Neural crest cell (in vitro differentiated cells): ENCODE measurements at regions not wholly inside any gene's neighbourhood (a gene's known extent, or its start where the extent isn't known, plus 50 kb on each side); places are given as distances from the start of the nearest gene placed in this dataset.

Source experiments
- DNase-seq: peaks from one replicate; pipeline ENCODE4 v3.0.0; 2021; ENCODE audit warnings: low read depth, mixed read lengths, low spot score
- H3K27ac Mint-ChIP-seq: one replicate; pipeline ENCODE4 v1.8.0; 2021; ENCODE audit warnings: mild to moderate bottlenecking, mixed read lengths; ENCODE audit not compliant: unreplicated experiment
- H3K27me3 Mint-ChIP-seq: 2 replicates; pipeline ENCODE4 v1.8.0; 2021; ENCODE audit warnings: low read depth, mild to moderate bottlenecking, mixed read lengths
- H3K36me3 Mint-ChIP-seq: 2 replicates; pipeline ENCODE4 v1.8.0; 2021; ENCODE audit warnings: low read depth, mild to moderate bottlenecking, mixed read lengths
- H3K4me1 Mint-ChIP-seq: 2 replicates; pipeline ENCODE4 v1.8.0; 2021; ENCODE audit warnings: mixed read lengths
- H3K4me3 Mint-ChIP-seq: one replicate; pipeline ENCODE4 v1.8.0; 2021; ENCODE audit warnings: mild to moderate bottlenecking, mixed read lengths
- H3K9me3 Mint-ChIP-seq: 2 replicates; pipeline ENCODE4 v1.8.0; 2021; ENCODE audit warnings: mixed read lengths
- CTCF ChIP-seq: fragments of 200-600 bp; sonication (generic); conservative IDR thresholded peaks from 2 replicates; pipeline ENCODE4 v1.5.0; 2021; ENCODE audit warnings: antibody characterized with exemption, mild to moderate bottlenecking

GRCh38 chr3:42032693-42033349, 58.3 kb upstream of the TRAK1 start:
- peak overlapping the region; percentile 89 for H3K27ac Mint-ChIP-seq
- no peaks in the 10 kb centered on the region for H3K27me3 Mint-ChIP-seq
- peak overlapping the region; percentile 54 for H3K4me3 Mint-ChIP-seq
- H3K36me3 Mint-ChIP-seq: peaks cover 18% of the 10 kb centered on the region
- H3K4me1 Mint-ChIP-seq: peaks cover 80% of the 10 kb centered on the region
- no peak for DNase-seq
- TF ChIP-seq CTCF: no peak
- H3K9me3 Mint-ChIP-seq: peaks cover 4% of the 10 kb centered on the region

DNA sequence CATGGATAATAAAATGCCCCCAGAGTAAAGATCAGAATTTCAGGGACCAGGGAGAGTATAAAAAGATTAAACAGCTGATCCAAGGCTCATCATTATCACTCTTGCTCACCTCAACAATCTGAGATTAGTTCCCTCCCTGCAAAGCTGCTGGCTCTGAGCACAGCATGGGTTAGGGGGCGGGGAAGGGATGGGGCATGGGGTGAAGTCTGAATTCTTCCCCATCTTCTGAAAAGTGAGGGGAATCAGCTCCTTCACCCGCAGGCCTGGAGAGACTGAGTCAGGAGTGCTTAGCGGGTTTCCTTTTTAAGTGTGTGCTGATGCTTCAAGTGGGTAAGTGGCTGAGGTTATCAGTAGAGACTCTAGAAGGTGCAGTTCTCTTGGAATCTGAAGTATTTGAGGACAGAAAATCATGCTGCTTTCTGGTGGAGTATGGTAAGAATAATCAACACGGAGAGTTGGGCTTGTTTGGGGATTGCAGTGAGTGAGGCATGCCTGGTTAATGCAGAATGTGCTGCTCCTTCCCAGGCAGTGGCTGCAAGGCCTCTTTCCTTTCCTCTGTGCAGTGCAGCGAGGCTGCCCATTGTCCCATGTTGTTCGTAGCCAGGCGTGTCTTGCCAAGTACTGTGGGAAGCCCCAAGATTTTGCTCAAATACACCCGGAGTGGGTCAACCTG, 59.2 kb upstream of the TRAK1 start:
- Mint-ChIP-seq H3K4me1 (peaks cover 72% of the 10 kb centered on the region), H3K27me3 (no peaks in the 10 kb centered on the region), H3K27ac (peak overlapping the region; percentile 87), H3K9me3 (peaks cover 4% of the 10 kb centered on the region), H3K36me3 (peaks cover 18% of the 10 kb centered on the region), H3K4me3 (peak overlapping the region; percentile 65)
- TF ChIP-seq CTCF: no peak
- DNase-seq: no peak

DNA sequence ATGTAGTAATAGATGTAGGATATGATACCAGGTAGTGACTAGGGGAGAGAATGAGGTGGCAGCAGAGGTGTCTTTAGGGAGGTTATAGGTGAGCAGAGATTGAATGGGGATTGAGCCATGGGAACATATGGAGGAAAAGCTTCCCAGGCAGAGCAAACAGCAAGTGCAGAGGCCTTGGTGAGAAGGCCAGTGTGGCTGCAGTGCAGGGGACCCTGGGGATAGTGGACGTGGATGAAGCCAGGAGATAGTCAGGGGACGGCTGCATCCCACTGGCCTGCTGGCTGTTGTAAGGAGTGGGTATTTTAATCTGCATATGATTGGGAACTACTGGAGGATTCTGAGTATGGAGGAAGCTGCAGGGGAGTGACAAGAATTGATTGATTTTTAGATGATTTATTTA, 62.7 kb upstream of the TRAK1 start:
- H3K9me3 Mint-ChIP-seq: peaks cover 4% of the 10 kb centered on the region
- DNase-seq: no peak
- peak overlapping the region; percentile 88 for H3K27ac Mint-ChIP-seq
- H3K36me3 Mint-ChIP-seq: peaks cover 8% of the 10 kb centered on the region
- H3K4me3 Mint-ChIP-seq: no peak overlapping the region
- H3K27me3 Mint-ChIP-seq: no peaks in the 10 kb centered on the region
- no peak for TF ChIP-seq CTCF
- peaks cover 73% of the 10 kb centered on the region for H3K4me1 Mint-ChIP-seq

DNA sequence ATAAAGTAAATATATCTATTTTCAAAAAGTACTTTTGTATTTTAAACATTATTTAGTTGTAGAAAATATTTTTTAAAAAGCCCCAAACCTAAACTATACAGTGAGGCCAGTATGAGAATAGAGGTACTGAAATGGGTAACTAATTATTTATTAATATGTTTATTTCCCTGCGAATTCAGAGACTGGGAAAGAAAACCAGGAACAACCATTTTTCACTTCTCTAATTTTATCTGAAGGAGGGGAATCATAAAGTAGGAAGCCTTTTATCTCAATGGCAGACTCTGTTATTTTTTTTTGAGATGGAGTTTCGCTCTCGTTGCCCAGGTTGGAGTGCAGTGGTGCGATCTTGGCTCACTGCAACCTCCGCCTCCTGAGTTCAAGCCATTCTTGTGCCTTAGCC, 63.6 kb upstream of the TRAK1 start:
- Mint-ChIP-seq H3K27me3 (no peaks in the 10 kb centered on the region), H3K9me3 (peaks cover 4% of the 10 kb centered on the region), H3K4me1 (peaks cover 70% of the 10 kb centered on the region), H3K27ac (no peak overlapping the region), H3K36me3 (peaks cover 8% of the 10 kb centered on the region), H3K4me3 (no peak overlapping the region)
- no peak for DNase-seq
- no peak for TF ChIP-seq CTCF

- H3K9me3 Mint-ChIP-seq: peaks cover 4% of the 10 kb centered on the region
- TF ChIP-seq CTCF: no peak
- H3K4me3 Mint-ChIP-seq: peak overlapping the region; percentile 78
- H3K27me3 Mint-ChIP-seq: no peaks in the 10 kb centered on the region
- H3K27ac Mint-ChIP-seq: peak overlapping the region; percentile 99
- peak; percentile 50 for DNase-seq
- H3K4me1 Mint-ChIP-seq: peaks cover 68% of the 10 kb centered on the region
- H3K36me3 Mint-ChIP-seq: peaks cover 8% of the 10 kb centered on the region
These were observed 63.7 kb upstream of the ULK4 start for GRCh38 chr3:42025370-42026138.
